GM12878 (cell line): ENCODE measurements at regions not wholly inside any gene's neighbourhood (a gene's known extent, or its start where the extent isn't known, plus 50 kb on each side); places are given as distances from the start of the nearest gene placed in this dataset.

Experiments used
- BMI1 ChIP-seq: fragments of 450-650 bp; IDR thresholded peaks from 2 replicates; pipeline ENCODE4 v1.6.1; 2016; ENCODE audit warnings: mild to moderate bottlenecking, moderate library complexity, borderline replicate concordance
- CBFB ChIP-seq: IDR thresholded peaks from 2 replicates; pipeline ENCODE4 v1.6.1; 2016; ENCODE audit warnings: antibody characterized with exemption, low read depth
- CBX5 ChIP-seq: sonication (generic); IDR thresholded peaks from 2 replicates; pipeline ENCODE4 v1.6.1; 2016; ENCODE audit warnings: low read depth, moderate library complexity, mild to moderate bottlenecking, inconsistent platforms
- CREB1 ChIP-seq: IDR thresholded peaks from 2 replicates; pipeline ENCODE4 v1.6.1; 2012; ENCODE audit warnings: low read depth, mild to moderate bottlenecking, inconsistent platforms
- EED ChIP-seq: sonication (generic); IDR thresholded peaks from 2 replicates; pipeline ENCODE4 v1.6.1; 2016; ENCODE audit warnings: antibody characterized with exemption, low read depth
- JUNB ChIP-seq: IDR thresholded peaks from 2 replicates; pipeline ENCODE4 v1.6.1; 2016; ENCODE audit warnings: antibody characterized with exemption, mild to moderate bottlenecking
- JUND ChIP-seq: IDR thresholded peaks from 2 replicates; pipeline ENCODE4 v1.6.1; 2012; ENCODE audit warnings: low read depth, mild to moderate bottlenecking, low read length, improper control_type of control experiment, moderate library complexity
- MTA2 ChIP-seq: fragments of 450-650 bp; IDR thresholded peaks from 2 replicates; pipeline ENCODE4 v1.6.1; 2016; ENCODE audit warnings: low read depth, mild to moderate bottlenecking, moderate library complexity
- NFIC ChIP-seq: IDR thresholded peaks from 2 replicates; pipeline ENCODE4 v1.6.1; 2012; ENCODE audit warnings: low read depth, mild to moderate bottlenecking, inconsistent platforms, low read length, moderate library complexity
- PAX5 ChIP-seq: IDR thresholded peaks from 2 replicates; pipeline ENCODE4 v1.6.1; 2011; ENCODE audit warnings: low read depth, low read length, borderline replicate concordance
- POU2F2 ChIP-seq: IDR thresholded peaks from 3 replicates; pipeline ENCODE4 v1.6.1; 2011; ENCODE audit warnings: low read depth, mild to moderate bottlenecking, low read length, borderline replicate concordance
- RUNX3 ChIP-seq: IDR thresholded peaks from 2 replicates; pipeline ENCODE4 v1.6.1; 2012; ENCODE audit warnings: low read length, inconsistent platforms
- YY1 ChIP-seq: IDR thresholded peaks from 2 replicates; pipeline ENCODE4 v1.6.1; 2011; ENCODE audit warnings: low read depth, mild to moderate bottlenecking, low read length
- TF ChIP-seq, protein P1 (sequence below): IDR thresholded peaks from 2 replicates; pipeline ENCODE4 v1.6.1; 2012; ENCODE audit warnings: low read length, inconsistent platforms
- TF ChIP-seq, protein P2 (sequence below): IDR thresholded peaks from 2 replicates; pipeline ENCODE4 v1.6.1; 2012; ENCODE audit warnings: improper control_type of control experiment, low read depth, low read length; ENCODE audit not compliant: insufficient replicate concordance

DNA sequence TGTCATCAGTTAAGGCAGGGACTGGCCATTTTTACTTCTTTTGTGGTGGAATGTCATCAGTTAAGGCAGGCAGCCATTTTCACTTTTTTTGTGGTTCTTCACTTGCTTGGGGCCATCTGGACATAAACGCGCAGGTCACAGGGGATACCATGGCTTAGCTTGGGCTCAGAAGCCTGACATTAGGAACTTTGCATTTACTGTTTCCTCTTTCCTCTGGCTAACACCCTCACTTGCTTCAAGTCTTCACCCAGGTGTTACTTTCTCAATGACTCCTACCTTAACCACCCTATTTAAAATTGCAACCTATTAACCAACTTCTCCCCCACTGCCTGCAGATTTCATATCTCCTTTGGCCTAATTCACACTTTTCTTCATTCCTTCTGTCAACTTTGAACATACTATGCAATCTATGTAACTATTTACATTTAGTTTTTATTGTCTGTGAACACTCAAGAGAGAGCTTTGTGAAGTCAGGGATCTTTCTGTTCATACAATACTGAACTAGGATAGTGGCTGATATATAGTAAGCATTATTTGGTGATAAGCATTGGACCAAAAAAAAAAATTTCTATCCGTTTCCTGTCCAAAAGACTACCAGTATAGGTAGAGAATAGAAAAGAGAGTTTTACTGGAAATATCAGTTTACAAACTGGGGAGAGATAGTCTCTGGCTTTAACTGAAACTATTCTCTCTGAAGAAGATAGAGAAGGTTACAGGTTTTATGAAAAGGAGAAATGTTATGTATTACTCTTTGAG lies 600.1 kb upstream of the ZNF804A start (continued):
- TF ChIP-seq JUNB (peak; percentile 86), RUNX3 (peak; percentile 90), JUND (no peak), CREB1 (peak; percentile 25; the same call in 1 of the 2 replicates), MTA2 (peak; percentile 68; the same call in 1 of the 2 replicates), CBX5 (0 out of 2 replicates have a peak, but pooled peaks have one; percentile 47), BMI1 (no peak), CBFB (0 out of 2 replicates have a peak, but pooled peaks have one; percentile 14), PAX5 (peak; percentile 71; the same call in 1 of the 2 replicates), NFIC (peak; percentile 82), YY1 (peak; percentile 82), POU2F2 (0 out of 3 replicates have a peak, but pooled peaks have one; percentile 50), EED (peak; percentile 72)
- TF ChIP-seq, protein P1, sequence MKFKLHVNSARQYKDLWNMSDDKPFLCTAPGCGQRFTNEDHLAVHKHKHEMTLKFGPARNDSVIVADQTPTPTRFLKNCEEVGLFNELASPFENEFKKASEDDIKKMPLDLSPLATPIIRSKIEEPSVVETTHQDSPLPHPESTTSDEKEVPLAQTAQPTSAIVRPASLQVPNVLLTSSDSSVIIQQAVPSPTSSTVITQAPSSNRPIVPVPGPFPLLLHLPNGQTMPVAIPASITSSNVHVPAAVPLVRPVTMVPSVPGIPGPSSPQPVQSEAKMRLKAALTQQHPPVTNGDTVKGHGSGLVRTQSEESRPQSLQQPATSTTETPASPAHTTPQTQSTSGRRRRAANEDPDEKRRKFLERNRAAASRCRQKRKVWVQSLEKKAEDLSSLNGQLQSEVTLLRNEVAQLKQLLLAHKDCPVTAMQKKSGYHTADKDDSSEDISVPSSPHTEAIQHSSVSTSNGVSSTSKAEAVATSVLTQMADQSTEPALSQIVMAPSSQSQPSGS, result peak; percentile 86
- TF ChIP-seq, protein P2, sequence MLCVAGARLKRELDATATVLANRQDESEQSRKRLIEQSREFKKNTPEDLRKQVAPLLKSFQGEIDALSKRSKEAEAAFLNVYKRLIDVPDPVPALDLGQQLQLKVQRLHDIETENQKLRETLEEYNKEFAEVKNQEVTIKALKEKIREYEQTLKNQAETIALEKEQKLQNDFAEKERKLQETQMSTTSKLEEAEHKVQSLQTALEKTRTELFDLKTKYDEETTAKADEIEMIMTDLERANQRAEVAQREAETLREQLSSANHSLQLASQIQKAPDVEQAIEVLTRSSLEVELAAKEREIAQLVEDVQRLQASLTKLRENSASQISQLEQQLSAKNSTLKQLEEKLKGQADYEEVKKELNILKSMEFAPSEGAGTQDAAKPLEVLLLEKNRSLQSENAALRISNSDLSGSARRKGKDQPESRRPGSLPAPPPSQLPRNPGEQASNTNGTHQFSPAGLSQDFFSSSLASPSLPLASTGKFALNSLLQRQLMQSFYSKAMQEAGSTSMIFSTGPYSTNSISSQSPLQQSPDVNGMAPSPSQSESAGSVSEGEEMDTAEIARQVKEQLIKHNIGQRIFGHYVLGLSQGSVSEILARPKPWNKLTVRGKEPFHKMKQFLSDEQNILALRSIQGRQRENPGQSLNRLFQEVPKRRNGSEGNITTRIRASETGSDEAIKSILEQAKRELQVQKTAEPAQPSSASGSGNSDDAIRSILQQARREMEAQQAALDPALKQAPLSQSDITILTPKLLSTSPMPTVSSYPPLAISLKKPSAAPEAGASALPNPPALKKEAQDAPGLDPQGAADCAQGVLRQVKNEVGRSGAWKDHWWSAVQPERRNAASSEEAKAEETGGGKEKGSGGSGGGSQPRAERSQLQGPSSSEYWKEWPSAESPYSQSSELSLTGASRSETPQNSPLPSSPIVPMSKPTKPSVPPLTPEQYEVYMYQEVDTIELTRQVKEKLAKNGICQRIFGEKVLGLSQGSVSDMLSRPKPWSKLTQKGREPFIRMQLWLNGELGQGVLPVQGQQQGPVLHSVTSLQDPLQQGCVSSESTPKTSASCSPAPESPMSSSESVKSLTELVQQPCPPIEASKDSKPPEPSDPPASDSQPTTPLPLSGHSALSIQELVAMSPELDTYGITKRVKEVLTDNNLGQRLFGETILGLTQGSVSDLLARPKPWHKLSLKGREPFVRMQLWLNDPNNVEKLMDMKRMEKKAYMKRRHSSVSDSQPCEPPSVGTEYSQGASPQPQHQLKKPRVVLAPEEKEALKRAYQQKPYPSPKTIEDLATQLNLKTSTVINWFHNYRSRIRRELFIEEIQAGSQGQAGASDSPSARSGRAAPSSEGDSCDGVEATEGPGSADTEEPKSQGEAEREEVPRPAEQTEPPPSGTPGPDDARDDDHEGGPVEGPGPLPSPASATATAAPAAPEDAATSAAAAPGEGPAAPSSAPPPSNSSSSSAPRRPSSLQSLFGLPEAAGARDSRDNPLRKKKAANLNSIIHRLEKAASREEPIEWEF, result no peak
